RWPE1 (cell line): ENCODE measurements at regions not wholly inside any gene's neighbourhood (a gene's known extent, or its start where the extent isn't known, plus 50 kb on each side); places are given as distances from the start of the nearest gene placed in this dataset.

ENCODE experiments used
- CTCF ChIA-PET: fragments of 350-600 bp; sonication (Branson Sonifier 250); formaldehyde crosslinking; extraction: SDS; loops from one replicate; lab custom pipeline; 2021; lab: Yijun Ruan, JAX
- POLR2A ChIA-PET: fragments of 400-600 bp; formaldehyde crosslinking; extraction: SDS; loops from one replicate; lab custom pipeline; 2020; ENCODE audit warnings: antibody characterized with exemption; ENCODE audit not compliant: low non-redundant PET; lab: Yijun Ruan, JAX
- DNase-seq: peaks from one replicate; pipeline ENCODE4 v3.0.0; 2012; ENCODE audit warnings: low spot score
- H3K27ac ChIP-seq: fragments of 450-650 bp; 2 replicates; pipeline ENCODE4 v1.5.1; 2017
- CTCF ChIP-seq: fragments of 450-650 bp; conservative IDR thresholded peaks from 2 replicates; pipeline ENCODE4 v1.5.1; 2017; ENCODE audit warnings: low read depth, mild to moderate bottlenecking

- ChIA-PET CTCF (no interaction called here), POLR2A (no interaction called here)
- TF ChIP-seq CTCF = no peak
- H3K27ac ChIP-seq = no peak overlapping the region
- no peak for DNase-seq
These were observed 265.2 kb downstream of the TFCP2L1 start for GRCh38 chr2:121019756-121020155.

DNA sequence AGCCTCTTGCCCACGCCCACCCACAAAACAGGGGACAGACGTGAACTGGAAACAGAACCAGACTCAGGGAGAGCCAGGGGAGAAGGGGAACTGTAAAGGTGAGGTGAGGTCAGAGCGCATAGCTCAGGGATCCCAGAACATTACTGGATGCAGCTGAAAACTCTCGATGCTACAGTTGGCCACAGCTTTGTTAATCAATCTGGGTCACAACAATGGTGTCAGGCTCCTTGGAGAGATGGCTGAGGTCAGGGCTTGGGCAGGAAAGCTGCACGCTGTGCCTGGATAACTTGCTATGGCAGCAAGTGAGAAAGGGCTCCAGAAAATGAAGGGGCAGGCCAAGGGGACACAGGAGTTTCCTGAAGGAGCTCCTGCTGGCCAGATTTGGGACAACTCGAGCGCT lies 263.3 kb downstream of the TFCP2L1 start:
- no peak overlapping the region for H3K27ac ChIP-seq
- ChIA-PET POLR2A (no interaction called here), CTCF (interaction anchor here (0.7 kb wide), 1 partner anchor 89 kb away, joined by 3 read pairs; no protein-coding TSS in a partner anchor)
- TF ChIP-seq CTCF = no peak
- no peak for DNase-seq

GRCh38 chr2:121028577-121028976 lies 256.4 kb downstream of the TFCP2L1 start:
- no peak for DNase-seq
- TF ChIP-seq CTCF = no peak
- ChIA-PET CTCF (interaction anchor here (0.7 kb wide), 1 partner anchor 378 kb away, joined by 5 read pairs; no protein-coding TSS in a partner anchor), POLR2A (no interaction called here)
- no peak overlapping the region for H3K27ac ChIP-seq

- H3K27ac ChIP-seq = no peak overlapping the region
- no peak for TF ChIP-seq CTCF
- ChIA-PET POLR2A (no interaction called here), CTCF (interaction anchor here (0.6 kb wide), 1 partner anchor 13 kb away, joined by 4 read pairs; no protein-coding TSS in a partner anchor)
- DNase-seq = no peak
These were observed 254.5 kb downstream of the TFCP2L1 start for GRCh38 chr2:121030523-121030922.

- H3K27ac ChIP-seq = no peak overlapping the region
- ChIA-PET POLR2A (no interaction called here), CTCF (no interaction called here)
- no peak for TF ChIP-seq CTCF
- DNase-seq = no peak
These were observed 253.2 kb downstream of the TFCP2L1 start for GRCh38 chr2:121031568-121032340.

GRCh38 chr2:121033461-121033996 lies 251.5 kb downstream of the TFCP2L1 start:
- H3K27ac ChIP-seq = no peak overlapping the region
- ChIA-PET POLR2A (no interaction called here), CTCF (no interaction called here)
- DNase-seq = no peak
- no peak for TF ChIP-seq CTCF
